DND-41 (cell line): ENCODE measurements at regions not wholly inside any gene's neighbourhood (a gene's known extent, or its start where the extent isn't known, plus 50 kb on each side); places are given as distances from the start of the nearest gene placed in this dataset.

Experiments used
- ATAC-seq: fragments of 200-7000 bp; cut with Tn5 transposase; 3 replicates; pipeline ENCODE4 v1.9.1; 2021; ENCODE audit warnings: low read depth; ENCODE audit not compliant: insufficient read depth
- DNase-seq: peaks from one replicate; pipeline ENCODE4 v3.0.0-alpha.2; 2020
- H2AFZ ChIP-seq: 2 replicates; pipeline ENCODE4 v1.6.0; 2012; ENCODE audit warnings: low read depth, low read length
- H3K27ac ChIP-seq: 2 replicates; pipeline ENCODE4 v1.5.1; 2012; ENCODE audit warnings: low read length, inconsistent platforms
- H3K27me3 ChIP-seq: fragments of 200-600 bp; sonication (generic); 2 replicates; pipeline ENCODE4 v1.6.0; 2012; ENCODE audit warnings: low read length, mild to moderate bottlenecking, inconsistent platforms; ENCODE audit not compliant: insufficient read depth, poor library complexity
- H3K36me3 ChIP-seq: 2 replicates; pipeline ENCODE4 v1.5.1; 2012; ENCODE audit warnings: low read length, inconsistent platforms; ENCODE audit not compliant: insufficient read depth
- H3K4me1 ChIP-seq: 2 replicates; pipeline ENCODE4 v1.5.1; 2012; ENCODE audit warnings: mild to moderate bottlenecking, low read length; ENCODE audit not compliant: insufficient read depth
- H3K4me2 ChIP-seq: 2 replicates; pipeline ENCODE4 v1.6.0; 2012; ENCODE audit warnings: mild to moderate bottlenecking, moderate library complexity, low read length, inconsistent platforms; ENCODE audit not compliant: insufficient read depth
- H3K4me3 ChIP-seq, 2 experiments: fragments of 200-600 bp in 1 of 2; shearing (Covaris generic) in 1 of 2; 2 replicates each; pipeline ENCODE4 v1.5.1; 2012 to 2016; ENCODE audit warnings: inconsistent platforms in 2 of 2, low read length in 2 of 2, mild to moderate bottlenecking in 2 of 2, low read depth in 1 of 2, moderate library complexity in 1 of 2
- H3K79me2 ChIP-seq: 2 replicates; pipeline ENCODE4 v1.6.0; 2012; ENCODE audit warnings: low read length, inconsistent platforms; ENCODE audit not compliant: insufficient read depth
- H3K9ac ChIP-seq: 2 replicates; pipeline ENCODE4 v1.6.0; 2012; ENCODE audit warnings: low read depth, mild to moderate bottlenecking, inconsistent platforms, low read length, moderate library complexity
- H3K9me3 ChIP-seq: 2 replicates; pipeline ENCODE4 v1.5.1; 2012; ENCODE audit warnings: low read length, moderate library complexity, mild to moderate bottlenecking, inconsistent platforms; ENCODE audit not compliant: insufficient read depth, severe bottlenecking
- H4K20me1 ChIP-seq: 2 replicates; pipeline ENCODE4 v1.6.0; 2012; ENCODE audit warnings: low read length; ENCODE audit not compliant: insufficient read depth
- EZH2 ChIP-seq: IDR thresholded peaks from 3 replicates; pipeline ENCODE4 v1.6.1; 2012; ENCODE audit warnings: borderline replicate concordance, low read depth, mild to moderate bottlenecking, moderate library complexity, low read length, inconsistent platforms; ENCODE audit not compliant: severe bottlenecking
- TF ChIP-seq, protein P1 (sequence below): IDR thresholded peaks from 2 replicates; pipeline ENCODE4 v1.5.1; 2012; ENCODE audit warnings: borderline replicate concordance, low read length, moderate library complexity, mild to moderate bottlenecking; ENCODE audit not compliant: poor library complexity, severe bottlenecking; ENCODE audit errors: extremely low read depth

DNA sequence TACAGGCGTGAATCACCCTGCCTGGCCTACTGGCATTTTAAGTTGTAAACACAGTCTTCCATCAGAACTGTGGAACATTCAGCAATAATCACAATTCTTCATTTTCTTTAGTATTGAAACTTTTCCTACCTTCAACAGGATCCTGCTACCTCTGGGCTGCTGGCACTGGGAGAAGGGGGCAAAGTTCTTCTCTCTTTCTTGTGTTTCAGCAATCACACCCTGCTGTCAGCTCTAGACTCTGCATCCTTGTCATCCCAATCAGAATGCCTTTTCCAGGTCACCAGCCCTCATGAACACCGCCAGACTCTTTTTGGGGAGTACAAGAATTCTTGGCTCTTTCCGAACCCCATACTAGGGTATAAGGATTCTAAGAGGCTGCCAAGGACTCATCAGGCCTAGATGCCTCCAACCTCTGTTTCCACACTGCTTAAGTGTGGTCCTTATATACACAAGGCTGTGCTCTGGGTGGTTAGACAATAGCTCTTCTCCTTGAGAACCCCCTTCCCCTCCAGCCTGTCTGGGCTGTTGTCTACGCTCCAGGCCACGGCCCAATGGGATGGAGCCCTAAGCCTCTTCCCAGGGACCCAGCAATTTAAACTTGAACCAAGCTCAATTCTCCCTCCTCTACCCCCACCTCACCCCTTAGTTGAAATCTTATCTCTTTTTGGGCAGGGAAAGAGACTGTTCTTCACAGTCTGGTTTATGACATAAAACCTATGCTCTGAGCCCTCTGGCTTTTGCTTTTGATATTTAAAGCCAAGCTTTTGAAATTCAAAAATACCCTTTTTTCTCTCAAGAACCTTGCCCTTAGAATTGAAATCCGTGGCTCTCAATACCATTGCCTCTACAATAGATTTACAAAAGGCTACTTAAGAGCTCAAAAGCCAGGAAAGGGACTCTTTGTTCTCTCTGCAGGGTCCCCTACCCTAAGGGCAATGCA, 327.4 kb downstream of the BUD13 start:
- no peaks in the 10 kb centered on the region for H3K4me1 ChIP-seq
- H3K9ac ChIP-seq, result no peak overlapping the region
- H3K79me2 ChIP-seq, result no peaks in the 10 kb centered on the region
- DNase-seq (no peak), ATAC-seq (no peak)
- no peaks in the 10 kb centered on the region for H3K27me3 ChIP-seq
- no peaks in the 10 kb centered on the region for H3K9me3 ChIP-seq
- TF ChIP-seq, protein P1, sequence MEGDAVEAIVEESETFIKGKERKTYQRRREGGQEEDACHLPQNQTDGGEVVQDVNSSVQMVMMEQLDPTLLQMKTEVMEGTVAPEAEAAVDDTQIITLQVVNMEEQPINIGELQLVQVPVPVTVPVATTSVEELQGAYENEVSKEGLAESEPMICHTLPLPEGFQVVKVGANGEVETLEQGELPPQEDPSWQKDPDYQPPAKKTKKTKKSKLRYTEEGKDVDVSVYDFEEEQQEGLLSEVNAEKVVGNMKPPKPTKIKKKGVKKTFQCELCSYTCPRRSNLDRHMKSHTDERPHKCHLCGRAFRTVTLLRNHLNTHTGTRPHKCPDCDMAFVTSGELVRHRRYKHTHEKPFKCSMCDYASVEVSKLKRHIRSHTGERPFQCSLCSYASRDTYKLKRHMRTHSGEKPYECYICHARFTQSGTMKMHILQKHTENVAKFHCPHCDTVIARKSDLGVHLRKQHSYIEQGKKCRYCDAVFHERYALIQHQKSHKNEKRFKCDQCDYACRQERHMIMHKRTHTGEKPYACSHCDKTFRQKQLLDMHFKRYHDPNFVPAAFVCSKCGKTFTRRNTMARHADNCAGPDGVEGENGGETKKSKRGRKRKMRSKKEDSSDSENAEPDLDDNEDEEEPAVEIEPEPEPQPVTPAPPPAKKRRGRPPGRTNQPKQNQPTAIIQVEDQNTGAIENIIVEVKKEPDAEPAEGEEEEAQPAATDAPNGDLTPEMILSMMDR, result no peak
- H3K4me3 ChIP-seq, result no peak overlapping the region
- H3K4me2 ChIP-seq, result no peak overlapping the region
- no peak overlapping the region for H3K27ac ChIP-seq
- no peaks in the 10 kb centered on the region for H3K36me3 ChIP-seq
- no peaks in the 10 kb centered on the region for H4K20me1 ChIP-seq
- H2AFZ ChIP-seq, result no peak overlapping the region

DNA sequence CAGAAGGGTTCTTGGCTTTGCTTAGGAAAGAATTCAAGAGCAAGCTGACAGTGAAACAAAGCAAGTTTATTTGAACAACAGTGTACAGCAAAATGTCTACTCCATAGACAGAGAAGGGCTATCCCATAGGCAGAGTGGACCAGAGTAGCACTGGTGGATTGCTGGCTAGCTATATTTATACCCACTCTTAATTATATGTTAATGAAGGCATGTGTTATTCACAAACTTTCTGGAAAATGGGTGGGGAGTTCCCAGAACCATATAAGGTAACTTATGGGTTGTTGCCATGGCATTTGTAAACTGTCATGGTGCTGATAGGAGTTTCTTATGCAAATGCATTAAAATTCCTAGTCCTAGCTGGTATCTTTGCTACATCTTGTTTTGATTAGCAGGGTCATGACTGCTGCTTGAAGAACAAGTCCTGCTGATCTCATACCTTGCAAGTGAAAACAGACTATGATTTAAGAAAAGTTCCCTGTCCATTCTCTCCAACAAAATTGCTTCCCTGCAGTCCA, 330.5 kb downstream of the BUD13 start:
- Histone ChIP-seq H3K4me2 (no peak overlapping the region), H3K4me3 (no peak overlapping the region)
- TF ChIP-seq, protein P1, result no peak
- no peak for TF ChIP-seq EZH2

DNA sequence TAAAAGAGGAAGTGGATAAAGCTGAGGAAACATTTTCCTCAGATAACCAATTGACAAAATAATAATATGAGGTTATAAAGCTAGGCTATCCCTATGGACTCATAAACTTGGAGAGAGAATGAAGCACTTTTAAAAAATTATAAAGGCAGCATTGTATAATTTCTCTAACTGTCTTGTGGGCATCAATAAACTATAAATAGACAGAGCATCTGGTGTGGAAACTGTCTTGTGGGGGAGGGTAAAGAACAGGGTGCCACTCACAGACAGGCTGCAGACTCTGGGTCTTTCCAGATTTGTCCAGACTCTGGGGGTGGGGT, 333.5 kb downstream of the BUD13 start:
- Histone ChIP-seq H3K27me3 (no peaks in the 10 kb centered on the region), H3K27ac (no peak overlapping the region), H3K4me2 (no peak overlapping the region), H4K20me1 (no peaks in the 10 kb centered on the region; the same call in 1 of the 2 replicates), H3K9me3 (no peaks in the 10 kb centered on the region), H3K79me2 (no peaks in the 10 kb centered on the region), H3K4me1 (no peaks in the 10 kb centered on the region), H2AFZ (no peak overlapping the region), H3K4me3 (no peak overlapping the region), H3K36me3 (no peaks in the 10 kb centered on the region), H3K9ac (no peak overlapping the region)
- TF ChIP-seq, protein P1, result no peak
- no peak for TF ChIP-seq EZH2
- ATAC-seq (no peak), DNase-seq (no peak)

More for the DNA sequence above, 330.5 kb downstream of the BUD13 start:
- H2AFZ ChIP-seq, result no peak overlapping the region
- no peak overlapping the region for H3K27ac ChIP-seq
- H4K20me1 ChIP-seq, result no peaks in the 10 kb centered on the region
- H3K36me3 ChIP-seq, result no peaks in the 10 kb centered on the region
- no peaks in the 10 kb centered on the region for H3K4me1 ChIP-seq
- H3K9me3 ChIP-seq, result no peaks in the 10 kb centered on the region
- no peak overlapping the region for H3K9ac ChIP-seq
- no peaks in the 10 kb centered on the region for H3K27me3 ChIP-seq
- H3K79me2 ChIP-seq, result no peaks in the 10 kb centered on the region
- DNase-seq, result no peak
- no peak for ATAC-seq
